ENCODE measurements at regions not wholly inside any gene's neighbourhood (a gene's known extent, or its start where the extent isn't known, plus 50 kb on each side); places are given as distances from the start of the nearest gene placed in this dataset.

DNA sequence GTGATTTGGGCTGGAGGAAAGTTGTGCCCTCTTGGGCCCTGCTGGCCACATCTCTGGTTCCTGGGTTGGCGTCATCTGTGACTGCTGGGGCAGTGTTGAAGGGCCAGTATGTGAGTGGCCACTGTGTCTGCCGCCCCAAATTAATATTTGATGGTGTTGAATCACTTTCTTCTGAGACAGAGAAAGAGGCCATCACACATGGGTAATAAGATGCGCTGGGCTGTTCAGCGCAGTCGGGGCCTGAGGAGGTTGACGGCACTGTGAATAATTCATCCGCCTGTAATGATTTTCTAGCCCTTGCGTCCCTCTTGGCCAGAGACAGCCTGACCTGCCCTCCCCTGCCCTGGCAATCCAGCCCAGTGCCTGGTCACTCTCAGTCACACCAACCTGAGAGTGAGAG, 56.2 kb upstream of the BEGAIN start:
- dilution Hi-C loops (cut with MboI; ENCODE audit: extremely low pct_ligation_motif_present, low sequenced_read_pairs), result no loop called here

DNA sequence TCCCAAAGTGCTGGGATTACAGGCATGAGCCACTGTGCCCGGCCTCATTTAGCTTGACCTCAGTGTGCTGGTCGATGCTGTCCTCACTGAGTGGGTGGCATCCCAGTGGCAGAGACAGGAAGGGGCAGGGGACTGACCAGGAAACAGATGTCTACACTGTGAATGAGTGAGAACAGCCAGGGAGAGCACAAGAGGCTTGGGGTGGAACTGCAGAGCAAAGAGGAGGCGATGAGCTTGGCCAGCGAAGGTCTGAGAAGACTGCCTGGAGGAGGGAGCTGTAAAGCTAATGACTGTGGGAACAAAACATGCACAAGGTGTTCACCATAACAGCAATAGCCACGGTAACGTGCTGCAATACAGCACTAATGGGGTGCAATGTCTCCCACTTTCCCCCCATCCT, 57.2 kb upstream of the BEGAIN start:
- H3K4me2 ChIP-seq (ENCODE audit: control insufficient read depth, extremely low read depth, insufficient read depth, low read depth, low read length), result no peak overlapping the region
- FAIRE-seq, result no peak
- no peaks in the 10 kb centered on the region for H3K36me3 ChIP-seq (ENCODE audit: control insufficient read depth in 2 of 2, extremely low read depth in 1 of 2, insufficient read depth in 2 of 2, low read length in 2 of 2)
- no peak overlapping the region for H3K4me3 ChIP-seq (ENCODE audit: control insufficient read depth in 2 of 3, extremely low read depth in 1 of 3, insufficient read depth in 2 of 3, low read depth in 1 of 3, low read length in 3 of 3)
- no peaks in the 10 kb centered on the region for H4K20me1 ChIP-seq (ENCODE audit: control insufficient read depth, extremely low read depth, insufficient read depth, low read length)
- no peak overlapping the region for H2AFZ ChIP-seq (ENCODE audit: control insufficient read depth, low read length)
- peaks cover 7% of the 10 kb centered on the region for H3K4me1 ChIP-seq (ENCODE audit: control insufficient read depth, extremely low read depth, insufficient read depth, low read length)
- dilution Hi-C loops (cut with MboI; ENCODE audit: extremely low pct_ligation_motif_present, low sequenced_read_pairs), result no loop called here
- H3K27ac ChIP-seq (ENCODE audit: control insufficient read depth, insufficient read depth, low read length), result no peak overlapping the region
- no peaks in the 10 kb centered on the region for H3K9me1 ChIP-seq (ENCODE audit: control insufficient read depth, extremely low read depth, insufficient read depth, low read length)
- TF ChIP-seq, protein P1, sequence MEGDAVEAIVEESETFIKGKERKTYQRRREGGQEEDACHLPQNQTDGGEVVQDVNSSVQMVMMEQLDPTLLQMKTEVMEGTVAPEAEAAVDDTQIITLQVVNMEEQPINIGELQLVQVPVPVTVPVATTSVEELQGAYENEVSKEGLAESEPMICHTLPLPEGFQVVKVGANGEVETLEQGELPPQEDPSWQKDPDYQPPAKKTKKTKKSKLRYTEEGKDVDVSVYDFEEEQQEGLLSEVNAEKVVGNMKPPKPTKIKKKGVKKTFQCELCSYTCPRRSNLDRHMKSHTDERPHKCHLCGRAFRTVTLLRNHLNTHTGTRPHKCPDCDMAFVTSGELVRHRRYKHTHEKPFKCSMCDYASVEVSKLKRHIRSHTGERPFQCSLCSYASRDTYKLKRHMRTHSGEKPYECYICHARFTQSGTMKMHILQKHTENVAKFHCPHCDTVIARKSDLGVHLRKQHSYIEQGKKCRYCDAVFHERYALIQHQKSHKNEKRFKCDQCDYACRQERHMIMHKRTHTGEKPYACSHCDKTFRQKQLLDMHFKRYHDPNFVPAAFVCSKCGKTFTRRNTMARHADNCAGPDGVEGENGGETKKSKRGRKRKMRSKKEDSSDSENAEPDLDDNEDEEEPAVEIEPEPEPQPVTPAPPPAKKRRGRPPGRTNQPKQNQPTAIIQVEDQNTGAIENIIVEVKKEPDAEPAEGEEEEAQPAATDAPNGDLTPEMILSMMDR (optimal IDR thresholded peaks at IDR 0.05 in 1 of 3, IDR thresholded peaks at IDR 0.05 in 1 of 3, conservative IDR thresholded peaks at IDR 0.05 in 1 of 3; ENCODE audit: extremely low read depth in 1 of 3, insufficient read depth in 2 of 3, low read length in 3 of 3), result no peak
- TF ChIP-seq EZH2 (IDR thresholded peaks at IDR 0.05; ENCODE audit: low read length), result no peak
- no peak overlapping the region for H3K9ac ChIP-seq (ENCODE audit: control insufficient read depth, extremely low read depth, insufficient read depth, low read length)
- H3K9me3 ChIP-seq (ENCODE audit: control insufficient read depth, low read depth, low read length), result no peaks in the 10 kb centered on the region
- H3K27me3 ChIP-seq (ENCODE audit: control insufficient read depth, extremely low read depth, insufficient read depth, low read length), result no peaks in the 10 kb centered on the region
- no peak for DNase-seq (ENCODE audit: low read depth, low spot score)
- no peaks in the 10 kb centered on the region for H3K79me2 ChIP-seq (ENCODE audit: control insufficient read depth, insufficient read depth, low read length)

More for the DNA sequence above, 56.2 kb upstream of the BEGAIN start:
- no peaks in the 10 kb centered on the region for H3K27me3 ChIP-seq (ENCODE audit: control insufficient read depth, extremely low read depth, insufficient read depth, low read length)
- no peak for DNase-seq (ENCODE audit: low read depth, low spot score)
- no peaks in the 10 kb centered on the region for H3K9me3 ChIP-seq (ENCODE audit: control insufficient read depth, low read depth, low read length)
- no peaks in the 10 kb centered on the region for H3K9me1 ChIP-seq (ENCODE audit: control insufficient read depth, extremely low read depth, insufficient read depth, low read length)
- peaks cover 3% of the 10 kb centered on the region for H3K4me1 ChIP-seq (ENCODE audit: control insufficient read depth, extremely low read depth, insufficient read depth, low read length)
- H3K4me3 ChIP-seq (ENCODE audit: control insufficient read depth in 2 of 3, extremely low read depth in 1 of 3, insufficient read depth in 2 of 3, low read depth in 1 of 3, low read length in 3 of 3), result no peak overlapping the region
- no peaks in the 10 kb centered on the region for H3K36me3 ChIP-seq (ENCODE audit: control insufficient read depth in 2 of 2, extremely low read depth in 1 of 2, insufficient read depth in 2 of 2, low read length in 2 of 2)
- H4K20me1 ChIP-seq (ENCODE audit: control insufficient read depth, extremely low read depth, insufficient read depth, low read length), result no peaks in the 10 kb centered on the region
- H3K4me2 ChIP-seq (ENCODE audit: control insufficient read depth, extremely low read depth, insufficient read depth, low read depth, low read length), result no peak overlapping the region
- TF ChIP-seq EZH2 (IDR thresholded peaks at IDR 0.05; ENCODE audit: low read length), result no peak
- TF ChIP-seq, protein P1 (optimal IDR thresholded peaks at IDR 0.05 in 1 of 3, IDR thresholded peaks at IDR 0.05 in 1 of 3, conservative IDR thresholded peaks at IDR 0.05 in 1 of 3; ENCODE audit: extremely low read depth in 1 of 3, insufficient read depth in 2 of 3, low read length in 3 of 3), result no peak
- no peak overlapping the region for H3K9ac ChIP-seq (ENCODE audit: control insufficient read depth, extremely low read depth, insufficient read depth, low read length)
- no peaks in the 10 kb centered on the region for H3K79me2 ChIP-seq (ENCODE audit: control insufficient read depth, insufficient read depth, low read length)
- H3K27ac ChIP-seq (ENCODE audit: control insufficient read depth, insufficient read depth, low read length), result no peak overlapping the region
- FAIRE-seq, result no peak
- H2AFZ ChIP-seq (ENCODE audit: control insufficient read depth, low read length), result no peak overlapping the region
